GM21825 (cell line): ENCODE measurements at regions not wholly inside any gene's neighbourhood (a gene's known extent, or its start where the extent isn't known, plus 50 kb on each side); places are given as distances from the start of the nearest gene placed in this dataset.

Experiments used
- ATAC-seq: cut with Tn5 transposase; IDR thresholded peaks from one replicate; pipeline ENCODE4 v1.9.1; 2021; ENCODE audit warnings: mild to moderate bottlenecking, moderate library complexity; ENCODE audit not compliant: unreplicated experiment

GRCh38 chr18:73966954-73967353, 180.7 kb downstream of the FBXO15 start:
- ATAC-seq = no peak

- ATAC-seq = no peak
Measured at GRCh38 chr18:73962256-73962655, 185.4 kb downstream of the FBXO15 start.

GRCh38 chr18:73961804-73962203, 185.8 kb downstream of the FBXO15 start:
- ATAC-seq = no peak

- ATAC-seq = no peak
Measured at GRCh38 chr18:73959352-73959751, 188.3 kb downstream of the FBXO15 start.

GRCh38 chr18:73954268-73954667, 193.4 kb downstream of the FBXO15 start:
- no peak for ATAC-seq

GRCh38 chr18:73952296-73952946, 195.2 kb downstream of the FBXO15 start:
- ATAC-seq = no peak

- ATAC-seq = no peak
Measured at GRCh38 chr18:73950116-73950700, 197.4 kb downstream of the FBXO15 start.

GRCh38 chr18:73948497-73948896, 199.1 kb downstream of the FBXO15 start:
- no peak for ATAC-seq

- ATAC-seq = no peak
Measured at GRCh38 chr18:73948084-73948483, 199.6 kb downstream of the FBXO15 start.

- no peak for ATAC-seq
Measured at GRCh38 chr18:73947180-73947921, 200.3 kb downstream of the FBXO15 start.

- ATAC-seq = no peak
Measured at GRCh38 chr18:73945130-73945792, 202.4 kb downstream of the FBXO15 start.

- ATAC-seq = no peak
Measured at GRCh38 chr18:73944715-73945114, 202.9 kb downstream of the FBXO15 start.

- ATAC-seq = no peak
Measured at GRCh38 chr18:73943763-73944162, 203.9 kb downstream of the FBXO15 start.

GRCh38 chr18:73942956-73943355, 204.7 kb downstream of the FBXO15 start:
- no peak for ATAC-seq

- ATAC-seq = no peak
Measured at GRCh38 chr18:73942081-73942625, 205.5 kb downstream of the FBXO15 start.

GRCh38 chr18:73940721-73941120, 206.9 kb downstream of the FBXO15 start:
- ATAC-seq = no peak

GRCh38 chr18:73939391-73939790, 208.2 kb downstream of the FBXO15 start:
- ATAC-seq = no peak

- no peak for ATAC-seq
Measured at GRCh38 chr18:73933685-73934084, 213.9 kb downstream of the FBXO15 start.

- no peak for ATAC-seq
Measured at GRCh38 chr18:73932976-73933375, 214.7 kb downstream of the FBXO15 start.

GRCh38 chr18:73927496-73927895, 220.1 kb downstream of the FBXO15 start:
- ATAC-seq = no peak

GRCh38 chr18:73924836-73925235, 222.8 kb downstream of the FBXO15 start:
- no peak for ATAC-seq
